ENCODE measurements at regions not wholly inside any gene's neighbourhood (a gene's known extent, or its start where the extent isn't known, plus 50 kb on each side); places are given as distances from the start of the nearest gene placed in this dataset.

DNA sequence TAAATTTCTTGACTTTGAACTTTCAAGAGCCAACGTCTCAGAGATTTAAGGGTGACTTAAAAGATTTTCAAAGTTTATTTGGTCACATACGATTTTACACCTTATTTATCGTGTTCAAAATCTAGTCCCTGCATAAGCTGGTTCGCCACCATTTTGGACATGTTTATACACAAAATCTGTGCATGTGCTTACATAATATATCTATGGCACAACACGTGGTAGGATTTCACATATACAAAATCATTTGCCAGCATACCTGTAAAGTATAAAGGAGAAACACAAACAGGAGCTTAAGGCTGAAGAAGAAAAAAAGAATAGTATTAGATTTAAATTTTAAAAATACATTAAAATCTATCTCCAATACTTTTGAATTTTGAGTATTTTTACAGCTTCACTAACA is 190.0 kb upstream of the KYNU start:
- H3K27ac Mint-ChIP-seq, result no peak overlapping the region
- no peaks in the 10 kb centered on the region for H3K27me3 Mint-ChIP-seq (ENCODE audit: low read depth)
- no peak for ATAC-seq (replicated peaks in 1 of 2)
- H3K9me3 Mint-ChIP-seq, result peaks cover 0 to 3% of the 10 kb centered on the region in 2 donors
- DNase-seq, result no peak
- no peaks in the 10 kb centered on the region for H3K4me1 Mint-ChIP-seq (ENCODE audit: low read depth)
- H3K4me3 Mint-ChIP-seq, result no peak overlapping the region
- no peaks in the 10 kb centered on the region for H3K36me3 Mint-ChIP-seq (ENCODE audit: insufficient read depth in 2 of 2)

DNA sequence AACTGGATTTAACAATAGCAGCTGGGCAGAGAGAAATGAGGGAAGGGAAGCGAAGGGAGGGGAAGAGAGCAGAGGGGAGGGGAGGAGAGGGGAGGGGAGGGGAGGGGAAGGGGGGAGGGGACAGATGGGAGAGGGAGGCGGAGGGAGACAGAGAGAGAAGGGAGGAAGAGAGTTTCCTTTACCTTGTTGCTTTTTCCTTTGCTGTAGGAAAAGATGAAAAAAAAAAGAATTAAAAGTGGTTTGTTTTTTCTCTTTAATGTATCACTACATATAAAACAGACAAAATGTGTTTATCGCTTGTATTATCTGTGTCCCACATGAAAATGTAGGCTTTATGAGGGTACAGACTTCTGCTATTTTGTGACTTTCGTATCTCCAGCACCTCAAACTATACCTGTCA is 190.4 kb upstream of the KYNU start:
- DNase-seq (no peak), ATAC-seq (replicated peaks in 1 of 2) (no peak)
- Mint-ChIP-seq H3K4me3 (no peak overlapping the region), H3K9me3 (peaks cover 0 to 3% of the 10 kb centered on the region in 2 donors), H3K27me3 (ENCODE audit: low read depth) (no peaks in the 10 kb centered on the region), H3K27ac (no peak overlapping the region), H3K36me3 (ENCODE audit: insufficient read depth in 2 of 2) (no peaks in the 10 kb centered on the region), H3K4me1 (ENCODE audit: low read depth) (no peaks in the 10 kb centered on the region)

DNA sequence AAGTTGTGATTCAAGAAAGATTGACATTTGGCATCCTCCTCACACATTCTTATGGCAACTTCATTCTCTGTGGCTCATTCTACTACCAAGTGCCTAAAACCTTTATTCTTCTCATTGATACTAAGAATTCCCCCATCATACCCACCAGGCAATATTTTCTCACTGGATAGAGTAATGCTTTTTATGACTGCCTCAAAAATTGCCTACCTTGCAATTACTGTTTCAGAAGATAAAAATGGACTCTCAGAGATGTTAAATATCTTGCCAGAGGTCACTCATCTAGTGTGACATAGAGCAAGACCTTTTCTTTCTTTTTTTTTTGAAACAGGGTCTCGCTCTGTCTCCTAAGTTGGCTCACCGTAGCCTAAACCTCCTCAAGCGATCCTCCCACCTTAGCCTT is 192.8 kb upstream of the KYNU start:
- Mint-ChIP-seq H3K27ac (no peak overlapping the region), H3K4me1 (ENCODE audit: low read depth) (no peaks in the 10 kb centered on the region), H3K4me3 (no peak overlapping the region), H3K27me3 (ENCODE audit: low read depth) (no peaks in the 10 kb centered on the region), H3K9me3 (peaks cover 0 to 3% of the 10 kb centered on the region in 2 donors), H3K36me3 (ENCODE audit: insufficient read depth in 2 of 2) (no peaks in the 10 kb centered on the region)
- ATAC-seq (replicated peaks in 1 of 2) (no peak), DNase-seq (no peak)

DNA sequence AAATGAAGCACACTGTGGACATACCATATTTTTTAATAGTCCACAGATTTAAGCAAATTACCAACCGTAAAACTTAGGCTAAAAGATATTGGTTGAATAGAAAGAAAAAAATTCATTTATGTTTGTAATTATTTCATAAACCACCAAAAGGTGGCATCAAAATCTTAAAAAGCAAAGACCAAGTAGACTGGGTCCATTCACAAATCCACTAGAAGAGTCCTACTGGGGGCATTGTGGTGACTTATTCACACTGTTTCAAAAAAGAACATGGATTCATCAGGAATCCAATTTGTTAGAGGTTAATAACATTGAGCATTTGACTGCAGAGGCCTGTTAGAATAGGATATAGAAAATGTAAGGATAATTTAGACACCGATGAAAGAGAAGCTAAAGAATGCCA is 194.9 kb upstream of the KYNU start:
- Mint-ChIP-seq H3K27ac (no peak overlapping the region), H3K4me1 (ENCODE audit: low read depth) (no peaks in the 10 kb centered on the region), H3K4me3 (no peak overlapping the region), H3K27me3 (ENCODE audit: low read depth) (no peaks in the 10 kb centered on the region), H3K9me3 (peaks cover 2 to 3% of the 10 kb centered on the region in 2 donors), H3K36me3 (ENCODE audit: insufficient read depth in 2 of 2) (no peaks in the 10 kb centered on the region)
- DNase-seq (no peak), ATAC-seq (replicated peaks in 1 of 2) (no peak)

DNA sequence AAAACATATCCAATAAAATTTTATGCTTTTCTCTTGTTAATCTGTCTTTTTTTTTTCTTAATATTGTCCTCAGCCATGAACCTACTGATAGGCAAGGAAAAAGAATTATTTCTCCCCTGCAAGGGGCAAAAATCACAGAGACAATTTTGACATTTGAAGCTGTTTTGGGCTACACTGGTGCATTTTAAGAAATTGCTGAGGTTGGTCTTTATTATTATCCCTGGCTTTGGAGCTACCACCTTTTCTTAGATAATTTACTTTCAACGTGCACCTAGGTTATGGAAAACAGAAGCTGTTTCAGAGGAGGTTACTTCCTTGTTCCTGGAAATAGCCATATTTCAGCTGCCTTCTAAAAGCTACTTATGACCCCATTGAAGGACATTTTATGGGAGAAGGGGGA is 195.5 kb upstream of the KYNU start:
- no peaks in the 10 kb centered on the region for H3K4me1 Mint-ChIP-seq (ENCODE audit: low read depth)
- ATAC-seq (replicated peaks in 1 of 2) (no peak), DNase-seq (no peak)
- H3K27ac Mint-ChIP-seq, result no peak overlapping the region
- H3K9me3 Mint-ChIP-seq, result peaks cover 2 to 3% of the 10 kb centered on the region in 2 donors
- H3K36me3 Mint-ChIP-seq (ENCODE audit: insufficient read depth in 2 of 2), result no peaks in the 10 kb centered on the region
- no peak overlapping the region for H3K4me3 Mint-ChIP-seq
- H3K27me3 Mint-ChIP-seq (ENCODE audit: low read depth), result no peaks in the 10 kb centered on the region

DNA sequence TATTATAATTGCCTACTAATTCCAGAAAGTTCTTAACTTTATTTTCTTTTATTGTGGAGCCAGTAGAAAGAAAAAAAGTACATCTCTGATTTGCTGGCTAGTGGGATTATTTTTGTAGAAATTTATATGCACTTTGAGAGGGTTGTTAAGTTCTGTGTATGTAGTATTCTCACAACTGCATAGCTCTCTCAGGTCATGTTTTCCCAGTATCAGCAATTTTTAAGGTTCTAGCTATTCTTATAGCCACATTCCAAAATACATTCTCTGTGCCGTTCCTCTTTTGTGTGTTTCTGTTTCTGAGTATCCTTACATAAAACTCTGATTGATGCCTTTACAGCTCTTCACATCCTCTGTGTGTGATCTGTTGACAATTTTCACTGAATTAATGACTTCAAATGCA is 199.3 kb upstream of the KYNU start:
- Mint-ChIP-seq H3K4me1 (ENCODE audit: low read depth) (no peaks in the 10 kb centered on the region), H3K27me3 (ENCODE audit: low read depth) (no peaks in the 10 kb centered on the region), H3K9me3 (peaks cover 3 to 5% of the 10 kb centered on the region in 2 donors), H3K4me3 (no peak overlapping the region), H3K36me3 (ENCODE audit: insufficient read depth in 2 of 2) (no peaks in the 10 kb centered on the region), H3K27ac (no peak overlapping the region)
- DNase-seq, result no peak
- ATAC-seq (replicated peaks in 1 of 2), result no peak

DNA sequence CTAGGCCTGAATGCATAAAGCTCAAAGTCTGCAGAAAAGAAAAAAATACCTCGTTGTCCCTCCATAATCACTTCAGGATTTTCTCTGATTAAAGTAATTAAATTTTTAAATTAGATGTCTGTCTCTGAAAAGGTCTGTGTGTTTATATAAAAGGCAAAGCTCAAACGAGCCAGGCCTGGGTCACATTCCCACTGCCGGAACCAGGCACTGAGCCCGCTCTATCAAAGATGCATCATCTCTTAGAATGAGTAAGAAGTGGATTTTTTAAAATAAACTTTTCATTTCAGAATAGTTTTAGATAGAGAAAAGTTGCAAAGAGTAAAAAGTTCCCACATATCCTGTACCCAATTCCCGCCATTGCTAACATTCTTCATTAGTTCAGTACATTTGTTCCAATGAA is 202.1 kb upstream of the KYNU start:
- no peak overlapping the region for H3K27ac Mint-ChIP-seq
- no peak for DNase-seq
- no peak for ATAC-seq (replicated peaks in 1 of 2)
- no peaks in the 10 kb centered on the region for H3K36me3 Mint-ChIP-seq (ENCODE audit: insufficient read depth in 2 of 2)
- H3K9me3 Mint-ChIP-seq, result peaks cover 5% of the 10 kb centered on the region in 2 donors
- H3K27me3 Mint-ChIP-seq (ENCODE audit: low read depth), result no peaks in the 10 kb centered on the region
- H3K4me3 Mint-ChIP-seq, result no peak overlapping the region
- H3K4me1 Mint-ChIP-seq (ENCODE audit: low read depth), result no peaks in the 10 kb centered on the region

DNA sequence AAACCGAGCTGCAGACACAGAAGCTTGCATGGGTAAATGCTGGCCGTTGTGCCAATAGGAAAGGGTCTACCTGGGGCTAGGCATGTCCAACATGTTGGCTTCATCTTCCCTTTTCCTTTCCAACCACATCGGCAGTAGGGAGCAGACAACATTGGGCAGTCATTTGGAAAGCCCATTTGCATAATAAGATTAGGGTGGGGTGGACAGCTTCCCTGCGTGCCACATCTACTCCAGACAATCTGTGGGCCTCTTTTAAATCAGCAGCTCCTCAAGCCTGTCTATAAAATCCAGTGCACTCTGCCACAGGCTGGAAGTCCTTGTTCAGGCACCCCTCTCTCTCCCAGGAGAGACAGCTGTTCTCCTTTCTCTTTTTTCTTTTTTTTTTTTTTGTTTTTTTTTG is 203.6 kb upstream of the KYNU start:
- Mint-ChIP-seq H3K4me3 (no peak overlapping the region), H3K27me3 (ENCODE audit: low read depth) (no peaks in the 10 kb centered on the region), H3K27ac (no peak overlapping the region), H3K4me1 (ENCODE audit: low read depth) (no peaks in the 10 kb centered on the region), H3K9me3 (peaks cover 4 to 5% of the 10 kb centered on the region in 2 donors), H3K36me3 (ENCODE audit: insufficient read depth in 2 of 2) (no peaks in the 10 kb centered on the region)
- ATAC-seq (replicated peaks in 1 of 2), result no peak
- no peak for DNase-seq

DNA sequence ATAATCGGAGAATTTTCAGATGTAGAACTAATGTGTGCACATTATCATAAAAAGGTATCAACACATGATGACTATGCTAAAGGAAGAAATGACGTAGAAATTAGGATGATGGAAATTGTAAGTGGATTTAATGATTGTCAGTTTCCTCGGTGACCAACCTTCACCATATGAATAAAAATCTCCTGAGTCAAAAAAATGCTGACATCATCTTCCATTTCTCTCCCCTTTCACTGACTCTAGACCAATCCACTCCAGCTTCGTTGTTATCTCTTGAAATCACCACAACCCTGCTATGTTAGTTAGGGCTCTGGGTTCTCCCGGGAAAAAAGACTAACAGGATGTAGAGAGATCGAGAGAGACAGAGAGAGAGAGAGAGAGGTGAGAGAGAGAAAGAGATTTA is 204.8 kb upstream of the KYNU start:
- no peaks in the 10 kb centered on the region for H3K36me3 Mint-ChIP-seq (ENCODE audit: insufficient read depth in 2 of 2)
- no peak for ATAC-seq (replicated peaks in 1 of 2)
- DNase-seq, result no peak
- no peak overlapping the region for H3K4me3 Mint-ChIP-seq
- no peak overlapping the region for H3K27ac Mint-ChIP-seq
- H3K9me3 Mint-ChIP-seq, result peaks cover 6 to 7% of the 10 kb centered on the region in 2 donors
- no peaks in the 10 kb centered on the region for H3K4me1 Mint-ChIP-seq (ENCODE audit: low read depth)
- H3K27me3 Mint-ChIP-seq (ENCODE audit: low read depth), result no peaks in the 10 kb centered on the region

DNA sequence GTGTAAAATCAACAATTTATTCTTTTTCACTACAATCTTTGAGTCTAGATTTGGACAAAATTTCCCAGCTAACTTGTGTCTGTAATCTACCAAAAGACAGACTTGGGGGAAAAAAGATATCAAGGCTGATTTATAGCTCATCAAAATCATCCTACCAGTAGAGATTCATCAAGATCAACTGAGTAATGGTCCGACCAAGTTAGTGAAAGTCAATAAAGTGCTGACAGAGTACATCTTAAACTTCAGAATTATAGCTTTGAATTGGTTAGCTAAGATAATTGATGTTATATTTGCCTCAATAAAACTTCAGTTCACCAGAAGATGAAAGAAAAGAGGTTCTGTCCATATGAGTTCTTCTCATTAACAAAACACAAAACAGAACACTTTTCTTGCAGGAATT is 207.1 kb upstream of the KYNU start:
- ATAC-seq (replicated peaks in 1 of 2), result no peak
- Mint-ChIP-seq H3K27ac (no peak overlapping the region), H3K36me3 (ENCODE audit: insufficient read depth in 2 of 2) (no peaks in the 10 kb centered on the region), H3K9me3 (peaks cover 6 to 7% of the 10 kb centered on the region in 2 donors), H3K4me1 (ENCODE audit: low read depth) (no peaks in the 10 kb centered on the region), H3K4me3 (no peak overlapping the region), H3K27me3 (ENCODE audit: low read depth) (no peaks in the 10 kb centered on the region)
- DNase-seq, result no peak

DNA sequence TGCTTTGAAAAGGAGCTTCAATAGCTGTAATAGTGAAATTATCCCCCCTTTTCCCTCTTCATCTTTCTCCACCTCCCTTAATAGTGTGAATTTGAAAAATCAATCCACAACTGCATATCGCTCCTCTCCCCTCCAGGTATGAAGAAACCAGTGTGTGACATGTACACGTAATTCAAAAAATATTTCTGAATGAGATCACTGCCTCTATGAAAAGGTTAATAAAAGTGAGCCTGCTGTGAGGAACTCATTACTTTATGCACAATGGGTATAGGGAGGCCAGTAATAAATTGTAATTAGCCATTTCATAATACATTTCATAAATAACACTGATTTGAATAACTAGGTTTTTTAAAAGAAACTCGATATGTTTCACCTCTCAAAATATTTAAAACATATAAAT is 209.0 kb upstream of the KYNU start:
- ATAC-seq (replicated peaks in 1 of 2) (no peak), DNase-seq (no peak)
- Mint-ChIP-seq H3K4me3 (no peak overlapping the region), H3K27me3 (ENCODE audit: low read depth) (no peaks in the 10 kb centered on the region), H3K36me3 (ENCODE audit: insufficient read depth in 2 of 2) (no peaks in the 10 kb centered on the region), H3K9me3 (peaks cover 3 to 4% of the 10 kb centered on the region in 2 donors), H3K27ac (no peak overlapping the region), H3K4me1 (ENCODE audit: low read depth) (no peaks in the 10 kb centered on the region)

DNA sequence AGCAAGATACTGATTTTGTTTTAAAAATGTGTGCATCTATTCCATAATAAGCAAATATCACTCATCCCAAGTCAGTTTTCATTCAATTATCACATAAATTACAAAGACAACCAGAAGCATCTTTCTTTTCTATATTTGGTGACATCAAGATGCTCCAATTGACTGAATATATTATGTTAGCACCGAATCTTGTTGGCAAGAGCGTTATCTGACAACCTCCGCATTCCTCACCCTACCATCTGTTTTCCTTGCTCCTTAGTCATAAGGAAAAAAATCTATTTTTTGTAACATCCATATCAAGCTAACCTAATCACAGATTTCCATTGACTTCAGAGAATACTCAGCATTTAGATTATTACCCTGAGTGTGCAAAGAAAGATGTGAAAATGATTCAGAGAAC is 212.2 kb upstream of the KYNU start:
- peaks cover 2% of the 10 kb centered on the region in 2 donors for H3K9me3 Mint-ChIP-seq
- no peak overlapping the region for H3K4me3 Mint-ChIP-seq
- DNase-seq, result no peak
- ATAC-seq (replicated peaks in 1 of 2), result no peak
- H3K27me3 Mint-ChIP-seq (ENCODE audit: low read depth), result no peaks in the 10 kb centered on the region
- H3K27ac Mint-ChIP-seq, result no peak overlapping the region
- no peaks in the 10 kb centered on the region for H3K36me3 Mint-ChIP-seq (ENCODE audit: insufficient read depth in 2 of 2)
- no peaks in the 10 kb centered on the region for H3K4me1 Mint-ChIP-seq (ENCODE audit: low read depth)

DNA sequence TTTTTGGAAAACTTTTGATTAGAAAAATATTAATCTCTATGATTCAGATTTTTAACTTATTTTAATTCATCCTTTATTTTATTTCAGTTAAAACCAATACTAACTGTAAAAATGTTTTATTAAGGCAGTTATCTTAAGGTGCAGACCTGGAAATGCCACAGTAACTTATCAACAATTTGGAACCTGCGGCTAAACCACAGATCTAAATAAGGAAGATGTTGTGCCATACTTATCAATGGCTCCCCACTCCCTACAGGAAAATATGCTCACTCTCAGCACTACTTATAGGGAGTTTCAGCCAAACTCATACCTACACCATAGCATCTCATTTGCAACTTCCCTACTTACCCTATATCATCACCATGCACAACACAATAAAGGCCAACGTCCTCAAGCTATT is 226.9 kb upstream of the KYNU start:
- Mint-ChIP-seq H3K36me3 (ENCODE audit: insufficient read depth in 2 of 2) (no peaks in the 10 kb centered on the region), H3K9me3 (peaks cover 1 to 2% of the 10 kb centered on the region in 2 donors), H3K4me1 (ENCODE audit: low read depth) (no peaks in the 10 kb centered on the region), H3K27me3 (ENCODE audit: low read depth) (no peaks in the 10 kb centered on the region), H3K4me3 (no peak overlapping the region), H3K27ac (no peak overlapping the region)
- DNase-seq (no peak), ATAC-seq (replicated peaks in 1 of 2) (no peak)

DNA sequence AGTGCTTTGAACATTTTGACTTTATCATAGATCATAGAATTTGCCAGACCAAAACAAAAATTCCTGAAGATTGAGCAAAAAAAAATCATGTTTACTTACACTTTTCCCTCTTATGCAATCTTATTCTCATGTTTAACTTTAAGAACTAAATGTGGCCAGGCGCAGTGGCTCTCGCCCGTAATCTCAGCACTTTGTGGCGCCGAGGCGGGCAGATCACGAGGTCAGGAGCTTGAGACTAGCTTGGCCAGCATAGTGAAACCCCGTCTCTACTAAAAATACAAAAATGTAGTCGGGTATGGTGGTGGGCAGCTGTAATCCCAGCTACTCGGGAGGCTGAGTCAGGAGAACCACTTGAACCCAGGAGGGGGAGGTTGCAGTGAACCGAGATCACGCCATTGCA is 227.9 kb upstream of the KYNU start:
- no peak for DNase-seq
- Mint-ChIP-seq H3K27me3 (ENCODE audit: low read depth) (no peaks in the 10 kb centered on the region), H3K36me3 (ENCODE audit: insufficient read depth in 2 of 2) (no peaks in the 10 kb centered on the region), H3K27ac (no peak overlapping the region), H3K9me3 (peaks cover 1 to 2% of the 10 kb centered on the region in 2 donors), H3K4me1 (ENCODE audit: low read depth) (no peaks in the 10 kb centered on the region), H3K4me3 (no peak overlapping the region)
- ATAC-seq (replicated peaks in 1 of 2), result no peak

DNA sequence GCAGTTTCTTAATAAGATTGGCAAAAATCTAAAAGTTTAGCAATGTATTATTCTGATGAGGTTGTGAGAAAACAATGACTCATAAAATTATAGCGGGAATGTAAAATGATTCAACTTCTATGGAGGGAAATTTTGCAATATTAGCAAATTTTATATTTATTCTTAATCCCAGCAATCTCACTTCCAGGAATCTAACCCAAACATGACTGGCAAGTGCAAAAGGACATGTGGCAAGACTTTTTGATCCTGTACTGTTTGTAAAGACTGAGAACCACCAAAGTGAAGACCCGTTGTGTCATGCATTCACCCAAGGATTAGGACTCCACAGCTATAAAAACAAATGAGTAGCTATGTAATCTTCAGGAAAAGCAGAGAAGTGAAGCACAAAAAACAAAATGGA is 234.8 kb upstream of the KYNU start:
- no peak for ATAC-seq (replicated peaks in 1 of 2)
- H3K9me3 Mint-ChIP-seq, result peaks cover 2 to 9% of the 10 kb centered on the region in 2 donors
- no peak overlapping the region for H3K27ac Mint-ChIP-seq
- H3K27me3 Mint-ChIP-seq (ENCODE audit: low read depth), result no peaks in the 10 kb centered on the region
- H3K4me1 Mint-ChIP-seq (ENCODE audit: low read depth), result no peaks in the 10 kb centered on the region
- no peak for DNase-seq
- no peak overlapping the region for H3K4me3 Mint-ChIP-seq
- H3K36me3 Mint-ChIP-seq (ENCODE audit: insufficient read depth in 2 of 2), result no peaks in the 10 kb centered on the region

Measured in activated T-cell treated with anti-CD3 and anti-CD28 coated beads, Interleukin-2, amount 50 U/mL, for 72 hours (primary cell).